GM21381 (cell line): ENCODE measurements at regions not wholly inside any gene's neighbourhood (a gene's known extent, or its start where the extent isn't known, plus 50 kb on each side); places are given as distances from the start of the nearest gene placed in this dataset.
"Not testable (repeated sequence)": the region's sequence is repeated elsewhere in the genome, so short reads cannot be mapped to it uniquely, and the experiment has no call there.

ENCODE experiments used
- ATAC-seq: cut with Tn5 transposase; IDR thresholded peaks from one replicate; pipeline ENCODE4 v1.9.1; 2021; ENCODE audit warnings: mild to moderate bottlenecking, moderate library complexity; ENCODE audit not compliant: unreplicated experiment

GRCh38 chrX:138875472-138875871 is 164.0 kb upstream of the FGF13 start:
- ATAC-seq, result no peak

DNA sequence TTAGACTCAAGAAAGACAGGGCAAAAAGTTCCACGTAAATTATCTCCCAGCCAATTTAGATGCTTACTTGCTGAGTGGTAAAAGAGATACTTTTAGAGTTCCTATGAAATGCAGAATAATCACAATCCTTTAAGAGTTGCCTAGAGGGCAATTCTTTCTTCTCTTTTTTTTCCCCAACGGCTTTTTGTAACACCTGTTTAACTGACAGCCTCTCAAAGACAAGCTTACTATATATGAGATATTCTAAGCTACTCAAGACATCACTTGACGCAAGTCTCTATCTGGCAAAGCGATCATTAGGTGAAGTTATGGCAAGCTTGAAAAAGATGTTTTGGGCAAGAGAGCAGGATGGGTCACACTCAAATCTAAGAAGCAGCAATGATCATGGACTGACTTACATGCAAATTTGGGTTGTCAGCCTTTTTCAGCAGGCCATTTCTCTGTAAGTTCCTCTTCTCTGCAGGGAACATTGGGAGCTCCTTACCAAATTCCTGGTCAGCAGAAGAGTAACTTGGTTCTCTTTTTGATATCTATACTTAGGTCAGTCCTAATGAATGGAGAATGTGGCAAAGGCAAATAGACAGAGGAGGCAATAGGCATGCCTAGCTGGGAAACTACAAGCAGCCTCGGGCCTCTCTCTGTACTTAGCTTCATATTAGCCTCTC is 162.9 kb upstream of the FGF13 start:
- ATAC-seq, result no peak

DNA sequence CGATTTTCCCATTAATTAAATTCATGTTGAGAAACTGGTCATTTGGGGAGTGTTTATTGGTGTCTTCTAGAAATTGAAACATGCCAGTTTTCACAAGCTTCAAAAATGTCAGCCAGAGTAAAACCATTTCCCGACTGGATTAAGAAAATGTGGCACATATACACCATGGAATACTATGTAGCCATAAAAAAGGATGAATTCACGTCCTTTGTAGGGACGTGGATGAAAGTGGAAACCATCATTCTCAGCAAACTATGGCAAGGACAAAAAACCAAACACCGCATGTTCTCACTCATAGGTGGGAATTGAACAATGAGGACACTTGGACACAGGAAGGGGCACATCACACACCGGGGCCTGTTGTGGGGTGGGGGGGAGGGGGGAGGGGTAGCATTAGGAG is 162.1 kb upstream of the FGF13 start:
- not testable (repeated sequence) for ATAC-seq

GRCh38 chrX:138872537-138872936 is 161.0 kb upstream of the FGF13 start:
- no peak for ATAC-seq

DNA sequence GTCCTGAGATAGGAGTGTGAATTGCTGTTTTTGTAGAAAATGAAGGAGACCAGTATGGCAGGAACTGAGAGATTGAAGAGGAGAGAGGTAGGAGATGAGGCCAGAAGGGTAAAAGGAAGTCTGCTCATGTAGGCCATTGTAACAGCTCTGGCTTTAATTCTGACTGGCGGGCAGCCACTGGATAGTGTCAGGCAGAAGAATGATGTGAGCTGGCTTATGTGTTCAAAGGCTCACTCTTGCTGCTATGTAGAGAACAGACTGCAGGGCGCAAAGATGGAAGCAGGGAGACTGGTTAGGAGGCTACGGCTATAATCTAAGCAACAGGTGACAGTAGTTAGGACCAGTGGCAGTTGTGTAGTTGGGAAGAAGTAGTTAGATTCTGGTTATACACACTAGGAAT is 160.2 kb upstream of the FGF13 start:
- ATAC-seq, result no peak

GRCh38 chrX:138866643-138867042 is 155.1 kb upstream of the FGF13 start:
- ATAC-seq, result no peak

DNA sequence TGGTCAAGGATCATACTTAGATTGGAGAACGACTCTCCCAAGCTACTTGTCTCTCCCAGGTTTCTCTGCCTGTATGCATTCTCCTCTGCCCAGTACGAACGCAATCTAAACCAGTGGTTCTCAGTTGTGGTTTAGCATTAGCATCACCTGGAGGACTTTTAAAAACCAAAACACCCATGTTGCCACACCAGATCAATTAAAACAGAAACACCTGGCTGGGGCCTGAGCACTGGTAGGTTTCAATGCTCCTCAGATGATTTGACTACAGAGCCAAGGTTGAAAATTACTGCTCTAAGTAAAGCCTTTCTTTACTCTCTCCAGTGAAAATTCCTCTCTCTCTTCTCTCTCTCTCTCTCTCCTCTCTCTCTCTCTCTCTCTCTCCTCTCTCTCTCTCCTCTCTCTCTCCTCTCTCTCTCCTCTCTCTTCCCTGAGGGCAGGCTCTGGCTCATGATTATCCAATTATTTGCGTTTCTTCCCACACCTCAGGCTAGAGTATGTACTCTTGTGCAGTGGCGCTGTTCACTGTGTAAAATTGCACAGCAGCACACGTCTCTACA is 153.7 kb upstream of the FGF13 start:
- no peak for ATAC-seq

- no peak for ATAC-seq
Measured at GRCh38 chrX:138859421-138859820, 147.9 kb upstream of the FGF13 start.

GRCh38 chrX:138858951-138859350 is 147.4 kb upstream of the FGF13 start:
- no peak for ATAC-seq

DNA sequence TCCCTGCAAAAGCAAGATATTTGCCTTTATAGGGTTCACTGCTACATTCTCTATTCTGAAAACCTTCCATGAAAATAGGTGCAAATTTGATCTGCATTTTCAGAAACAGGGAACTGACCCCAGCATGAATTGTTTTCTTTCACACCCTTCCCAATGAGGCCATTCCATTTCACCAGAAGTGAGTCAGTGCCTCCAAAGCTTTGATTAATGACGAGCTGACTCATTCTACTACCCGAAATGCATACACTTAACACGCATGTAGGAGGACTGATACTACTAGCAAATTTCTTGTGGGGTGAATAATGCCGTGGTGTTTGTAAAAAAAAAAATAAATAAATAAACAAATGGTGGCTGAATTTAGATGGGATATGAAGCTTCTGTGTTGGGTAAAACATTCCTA is 146.9 kb upstream of the FGF13 start:
- ATAC-seq, result no peak

- ATAC-seq, result no peak
Measured at GRCh38 chrX:138856881-138857604, 145.5 kb upstream of the FGF13 start.

GRCh38 chrX:138853936-138854335 is 142.4 kb upstream of the FGF13 start:
- ATAC-seq, result no peak

DNA sequence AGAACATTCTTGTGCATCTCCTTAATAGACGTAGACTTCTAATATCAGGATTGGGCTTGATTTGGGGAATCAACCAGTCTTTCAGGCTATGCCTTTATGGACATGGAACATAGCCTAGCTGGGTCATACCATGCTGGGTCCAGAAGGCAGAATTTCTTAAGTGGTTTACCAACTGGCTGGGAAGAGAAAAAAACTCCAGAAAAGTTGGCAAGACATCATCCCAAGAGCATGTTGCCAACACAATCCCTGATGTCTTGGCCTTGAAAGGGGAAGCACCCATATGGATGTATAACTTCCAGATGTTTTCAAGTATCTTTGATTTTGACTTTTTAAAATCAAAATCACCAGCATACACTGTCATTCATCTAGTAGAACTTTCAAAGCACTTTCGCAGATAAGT is 138.0 kb upstream of the FGF13 start:
- no peak for ATAC-seq

- ATAC-seq, result no peak
Measured at GRCh38 chrX:138847930-138848329, 136.4 kb upstream of the FGF13 start.

- no peak for ATAC-seq
Measured at GRCh38 chrX:138845786-138846185, 134.3 kb upstream of the FGF13 start.

DNA sequence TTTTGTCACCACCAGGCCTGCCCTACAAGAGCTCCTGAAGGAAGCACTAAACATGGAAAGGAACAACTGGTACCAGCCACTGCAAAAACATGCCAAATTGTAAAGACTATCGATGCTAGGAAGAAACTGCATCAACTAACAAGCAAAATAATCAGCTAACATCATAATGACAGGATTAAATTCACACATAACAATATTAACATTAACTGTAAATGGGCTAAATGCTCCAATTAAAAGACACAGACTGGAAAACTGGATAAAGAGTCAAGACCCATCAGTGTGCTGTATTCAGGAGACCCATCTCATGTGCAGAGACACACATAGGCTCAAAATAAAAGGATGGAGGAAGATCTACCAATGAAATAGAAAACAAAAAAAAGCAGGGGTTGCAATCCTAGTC is 95.9 kb upstream of the FGF13 start:
- not testable (repeated sequence) for ATAC-seq

DNA sequence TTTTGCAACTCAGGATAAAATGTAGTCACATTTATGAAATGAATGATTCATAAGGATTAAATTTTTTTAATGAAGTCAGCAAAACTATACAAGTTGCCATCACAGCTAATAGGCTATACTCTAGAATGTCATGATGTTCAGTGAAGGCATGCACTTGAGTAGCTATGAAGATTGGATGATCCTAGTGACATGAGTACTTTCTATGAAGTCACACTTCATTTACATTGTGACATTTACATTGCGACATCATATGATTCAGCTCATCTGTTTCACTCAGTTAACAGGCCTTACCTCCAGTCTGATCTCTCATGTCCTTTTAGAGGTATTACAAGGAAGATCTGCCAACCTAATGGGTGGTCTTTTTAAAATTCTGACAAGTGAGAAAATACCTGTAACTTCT is 82.7 kb upstream of the FGF13 start:
- ATAC-seq, result no peak

GRCh38 chrX:138791551-138791950 is 80.0 kb upstream of the FGF13 start:
- ATAC-seq, result no peak

DNA sequence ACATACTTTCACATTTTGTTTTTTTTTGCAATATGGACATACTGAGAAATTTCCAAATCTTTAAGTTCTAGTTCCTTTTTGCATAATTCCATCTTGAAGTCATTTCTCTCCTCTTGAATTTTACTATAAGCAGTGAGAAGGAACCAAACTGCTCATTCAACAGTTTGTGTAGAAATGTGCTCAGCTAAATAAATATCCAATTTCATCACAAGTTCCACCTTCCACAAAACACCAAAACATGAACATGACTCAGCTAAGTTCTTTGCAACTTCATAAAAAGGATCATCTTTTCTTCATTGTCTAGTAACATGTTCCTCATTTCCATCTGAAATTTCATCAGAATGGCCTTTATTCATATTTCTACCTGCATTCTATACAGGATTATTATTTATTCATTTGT is 77.3 kb upstream of the FGF13 start:
- no peak for ATAC-seq

- ATAC-seq, result not testable (repeated sequence)
Measured at GRCh38 chrX:138778576-138778909, 67.0 kb upstream of the FGF13 start.

DNA sequence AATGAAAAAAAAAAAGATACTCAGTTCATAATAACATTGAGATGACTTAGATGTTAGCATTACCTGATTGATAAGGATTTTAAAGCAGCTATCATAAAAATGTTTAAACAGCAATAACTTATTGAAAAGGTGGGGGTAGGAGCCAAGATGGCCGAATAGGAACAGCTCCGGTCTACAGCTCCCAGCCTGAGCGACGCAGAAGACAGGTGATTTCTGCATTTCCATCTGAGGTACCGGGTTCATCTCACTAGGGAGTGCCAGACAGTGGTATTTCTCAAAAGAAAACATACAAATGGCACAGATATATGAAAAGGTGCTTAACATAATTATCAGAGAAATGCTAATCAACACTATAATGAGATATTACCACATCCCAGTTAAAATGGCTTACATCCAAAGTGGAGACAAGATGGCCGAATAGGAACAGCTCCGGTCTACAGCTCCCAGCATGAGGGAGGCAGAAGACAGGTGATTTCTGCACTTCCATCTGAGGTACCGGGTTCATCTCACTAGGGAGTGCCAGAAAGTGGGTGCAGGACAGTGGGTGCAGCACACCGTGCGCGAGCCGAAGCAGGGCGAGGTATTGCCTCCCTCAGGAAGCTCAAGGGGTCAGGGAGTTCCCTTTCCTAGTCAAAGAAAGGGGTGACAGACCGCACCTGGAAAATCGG is 66.5 kb upstream of the FGF13 start:
- not testable (repeated sequence) for ATAC-seq

DNA sequence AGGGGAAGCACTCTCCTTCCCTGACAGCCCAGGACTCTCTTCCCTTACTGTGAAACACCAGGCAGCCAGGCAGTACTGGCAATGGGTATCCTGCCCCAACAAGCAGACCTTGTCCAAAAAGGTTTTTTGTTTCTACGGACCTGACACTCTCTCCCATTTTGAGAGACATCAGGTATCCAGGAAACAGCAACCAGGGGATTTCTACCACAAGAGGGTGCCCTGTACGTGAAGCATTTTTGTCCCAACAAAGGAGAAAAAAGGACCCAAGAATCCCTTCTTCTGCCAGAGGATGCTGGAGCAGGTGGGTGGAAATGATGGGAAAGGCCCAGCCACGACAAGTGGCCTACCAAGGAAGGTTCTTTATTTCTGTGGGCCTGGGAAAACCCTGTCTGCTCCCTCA is 65.7 kb upstream of the FGF13 start:
- no peak for ATAC-seq
